CD4-positive, CD25-positive, alpha-beta regulatory T cell (primary cell): ENCODE measurements at regions not wholly inside any gene's neighbourhood (a gene's known extent, or its start where the extent isn't known, plus 50 kb on each side); places are given as distances from the start of the nearest gene placed in this dataset.

Source experiments
- ATAC-seq, 2 donors: fragments of 150-1000 bp; cut with Tn5 transposase; one replicate each; pipeline ENCODE4 v1.10.0; 2021; ENCODE audit warnings: low read depth in 2 of 2, moderate number of reproducible peaks in 2 of 2, moderate library complexity in 1 of 2
- DNase-seq, 3 donors: peaks; one replicate each; pipeline versions ENCODE4 v3.0.0 to v3.0.0-alpha.2; 2012 to 2022; ENCODE audit warnings: mixed read lengths in 1 of 3
- H3K27ac ChIP-seq: one replicate; pipeline ENCODE4 v1.7.0; 2013; ENCODE audit warnings: mild to moderate bottlenecking, low read length; ENCODE audit not compliant: insufficient read depth, poor library complexity, severe bottlenecking
- H3K27me3 ChIP-seq: one replicate; pipeline ENCODE4 v1.7.0; 2013; ENCODE audit warnings: low read length; ENCODE audit not compliant: control insufficient read depth, insufficient read depth
- H3K36me3 ChIP-seq: one replicate; pipeline ENCODE4 v1.7.0; 2013; ENCODE audit warnings: mild to moderate bottlenecking, low read length, moderate library complexity; ENCODE audit not compliant: control insufficient read depth, insufficient read depth
- H3K4me1 ChIP-seq: 2 replicates; pipeline ENCODE4 v1.7.0; 2013; ENCODE audit warnings: mild to moderate bottlenecking, low read length; ENCODE audit not compliant: insufficient read depth, control insufficient read depth, poor library complexity, severe bottlenecking
- H3K4me3 ChIP-seq: one replicate; pipeline ENCODE4 v1.7.0; 2013; ENCODE audit warnings: low read depth, mild to moderate bottlenecking, low read length, moderate library complexity
- H3K9me3 ChIP-seq, 2 experiments: 1 replicate in 1 of 2; 2 replicates in 1 of 2; pipeline ENCODE4 v1.7.0; 2013; ENCODE audit warnings: low read length in 2 of 2, mild to moderate bottlenecking in 1 of 2, moderate library complexity in 1 of 2; ENCODE audit not compliant: control insufficient read depth in 2 of 2
- H3K27ac Mint-ChIP-seq, 3 donors: one replicate each; pipeline ENCODE4 v1.8.0; 2020 to 2022; ENCODE audit warnings: mild to moderate bottlenecking in 3 of 3, mixed read lengths in 3 of 3, moderate library complexity in 2 of 3
- H3K27me3 Mint-ChIP-seq: one replicate; pipeline ENCODE4 v1.8.0; 2022; ENCODE audit warnings: mild to moderate bottlenecking, mixed read lengths
- H3K36me3 Mint-ChIP-seq: one replicate; pipeline ENCODE4 v1.8.0; 2020; ENCODE audit warnings: mixed read lengths
- H3K4me1 Mint-ChIP-seq, 4 donors: one replicate each; pipeline ENCODE4 v1.8.0; 2020 to 2022; ENCODE audit warnings: mixed read lengths in 4 of 4, mild to moderate bottlenecking in 1 of 4
- H3K4me3 Mint-ChIP-seq, 4 donors: one replicate each; pipeline ENCODE4 v1.8.0; 2020 to 2022; ENCODE audit warnings: mild to moderate bottlenecking in 4 of 4, mixed read lengths in 4 of 4, moderate library complexity in 3 of 4
- H3K9me3 Mint-ChIP-seq, 7 donors: one replicate each; pipeline ENCODE4 v1.8.0; 2020 to 2022; ENCODE audit warnings: mixed read lengths in 7 of 7, mild to moderate bottlenecking in 3 of 7, moderate library complexity in 2 of 7

DNA sequence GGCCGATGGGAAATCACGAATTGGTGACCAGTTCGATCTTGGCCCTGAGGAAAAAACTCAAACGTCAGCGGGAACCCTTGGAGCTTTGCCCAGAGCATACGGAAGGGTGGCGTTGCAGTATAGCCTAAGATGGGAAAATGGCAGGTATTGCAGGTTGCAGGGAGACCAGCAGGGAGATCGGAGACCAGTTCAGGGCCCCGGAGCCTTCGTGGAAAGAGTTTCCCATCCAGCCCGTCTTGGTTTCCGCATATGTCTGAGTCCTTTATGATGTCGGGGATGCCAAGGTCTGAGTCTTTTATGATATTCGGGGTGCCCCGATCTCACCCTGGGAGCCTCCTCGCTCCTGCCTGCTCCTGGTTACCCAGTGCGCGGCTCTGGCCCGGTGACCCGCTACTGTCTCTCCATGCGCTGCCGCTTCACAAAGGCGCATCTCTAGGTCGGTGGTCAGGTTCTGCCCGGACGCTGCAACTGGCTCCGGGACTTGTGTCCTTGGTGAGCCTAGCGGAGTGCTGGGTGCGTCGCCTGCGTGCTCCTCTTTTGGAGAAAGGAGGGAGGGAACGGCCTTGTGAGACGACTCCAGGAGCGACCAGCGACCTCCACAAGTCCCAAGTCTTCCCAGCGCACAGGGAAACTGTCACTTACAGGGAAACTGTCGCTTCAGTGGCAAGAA lies 94.2 kb downstream of the PRKAB2 start:
- Mint-ChIP-seq H3K4me1 (peaks cover 7 to 38% (median 15%) of the 10 kb centered on the region in 4 donors), H3K27me3 (peaks cover 91% of the 10 kb centered on the region), H3K9me3 (peaks cover 0 to 16% (median 2%) of the 10 kb centered on the region in 7 donors), H3K27ac (no peak overlapping the region), H3K4me3 (peak overlapping the region in 1 of 4 donors; percentile 8), H3K36me3 (no peaks in the 10 kb centered on the region)
- H3K36me3 ChIP-seq, result no peaks in the 10 kb centered on the region
- peaks cover 50% of the 10 kb centered on the region for H3K27me3 ChIP-seq
- peaks cover 13% of the 10 kb centered on the region for H3K4me1 ChIP-seq
- H3K4me3 ChIP-seq, result no peak overlapping the region
- DNase-seq (no peak), ATAC-seq (no peak)
- no peak overlapping the region for H3K27ac ChIP-seq
- peaks cover 0 to 5% of the 10 kb centered on the region in 2 experiments for H3K9me3 ChIP-seq

DNA sequence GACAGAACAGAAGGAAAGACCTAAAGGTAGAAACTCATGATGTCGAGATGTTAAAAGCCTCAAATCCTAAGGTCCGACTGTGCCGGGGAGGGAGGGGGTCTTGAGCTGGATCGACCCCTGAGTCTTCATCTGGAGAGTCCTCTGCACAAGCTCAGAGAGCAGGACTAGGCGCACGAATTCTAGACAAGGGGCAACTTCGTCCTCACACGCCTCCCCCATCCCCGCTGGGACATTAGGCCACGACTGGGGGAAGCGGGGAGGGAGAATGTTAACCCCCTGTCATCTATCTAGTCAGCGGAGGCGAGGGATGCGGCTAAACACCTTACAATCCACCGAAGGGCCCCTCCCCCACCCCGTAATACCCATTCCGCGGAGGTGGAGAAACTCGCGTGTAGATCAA lies 94.7 kb downstream of the PRKAB2 start:
- Mint-ChIP-seq H3K36me3 (no peaks in the 10 kb centered on the region), H3K9me3 (peaks cover 0 to 15% (median 2%) of the 10 kb centered on the region in 7 donors), H3K4me1 (peaks cover 8 to 42% (median 15%) of the 10 kb centered on the region in 4 donors), H3K27me3 (peaks cover 93% of the 10 kb centered on the region), H3K27ac (no peak overlapping the region), H3K4me3 (no peak overlapping the region)
- ATAC-seq (no peak), DNase-seq (no peak)
- H3K4me3 ChIP-seq, result no peak overlapping the region
- H3K9me3 ChIP-seq, result peaks cover 0 to 4% of the 10 kb centered on the region in 2 experiments
- peaks cover 46% of the 10 kb centered on the region for H3K27me3 ChIP-seq
- H3K27ac ChIP-seq, result no peak overlapping the region
- H3K36me3 ChIP-seq, result no peaks in the 10 kb centered on the region
- H3K4me1 ChIP-seq, result peaks cover 13% of the 10 kb centered on the region

DNA sequence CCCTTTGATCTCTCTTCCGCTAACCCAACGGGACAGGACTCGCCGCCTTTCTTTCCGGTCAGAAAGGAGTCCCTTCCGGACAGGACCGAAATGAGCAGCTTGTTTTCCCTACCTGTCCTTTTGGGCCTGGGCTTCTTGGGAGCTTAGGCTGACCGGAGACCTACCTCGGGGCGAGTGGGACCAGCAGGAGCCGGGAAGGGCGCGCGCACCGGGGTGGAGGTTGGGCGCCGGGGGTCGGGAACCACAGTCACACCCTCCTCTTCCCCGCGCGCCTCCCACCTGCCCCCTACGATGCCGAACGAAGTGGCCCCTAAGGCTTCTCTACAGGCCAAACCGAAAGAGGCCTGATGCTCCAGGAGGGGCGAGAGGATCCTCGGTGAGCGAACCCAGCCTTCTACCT lies 95.2 kb downstream of the PRKAB2 start:
- peaks cover 44% of the 10 kb centered on the region for H3K27me3 ChIP-seq

DNA sequence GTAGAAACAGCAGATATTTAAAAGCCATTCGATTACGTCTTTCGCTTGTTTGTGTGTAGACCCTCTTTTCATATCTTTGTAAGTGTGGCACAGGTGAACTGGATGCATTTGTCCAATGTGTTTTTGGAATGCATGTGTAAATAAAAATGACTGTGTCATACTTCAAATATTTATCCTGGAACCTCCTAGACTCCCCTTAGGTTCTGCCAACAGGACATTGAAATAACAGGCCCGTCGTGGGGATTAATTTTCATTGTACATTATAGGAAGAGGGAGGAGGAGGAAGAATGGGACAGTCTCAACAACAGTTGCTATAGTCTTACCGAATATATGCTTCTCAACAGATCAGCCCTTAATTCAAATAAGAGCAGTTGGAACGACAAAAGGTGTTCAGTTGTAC lies 95.8 kb downstream of the PRKAB2 start:
- H3K36me3 Mint-ChIP-seq, result no peaks in the 10 kb centered on the region
- ATAC-seq (no peak), DNase-seq (no peak)
- H3K27me3 ChIP-seq, result peaks cover 45% of the 10 kb centered on the region
- no peak overlapping the region for H3K27ac Mint-ChIP-seq
- H3K4me1 Mint-ChIP-seq, result peaks cover 5 to 46% (median 16%) of the 10 kb centered on the region in 4 donors
- H3K4me3 Mint-ChIP-seq, result peak overlapping the region in 1 of 4 donors; percentile 27
- no peak overlapping the region for H3K4me3 ChIP-seq
- H3K9me3 ChIP-seq, result no peaks in the 10 kb centered on the region
- peaks cover 92% of the 10 kb centered on the region for H3K27me3 Mint-ChIP-seq
- H3K27ac ChIP-seq, result no peak overlapping the region
- H3K4me1 ChIP-seq, result peaks cover 13% of the 10 kb centered on the region
- H3K9me3 Mint-ChIP-seq, result peaks cover 0 to 14% (median 2%) of the 10 kb centered on the region in 7 donors
- no peaks in the 10 kb centered on the region for H3K36me3 ChIP-seq

More for the DNA sequence above, 95.2 kb downstream of the PRKAB2 start:
- no peaks in the 10 kb centered on the region for H3K9me3 ChIP-seq
- Mint-ChIP-seq H3K9me3 (peaks cover 0 to 14% (median 2%) of the 10 kb centered on the region in 7 donors), H3K4me1 (peaks cover 5 to 45% (median 16%) of the 10 kb centered on the region in 4 donors), H3K27ac (no peak overlapping the region), H3K27me3 (peaks cover 93% of the 10 kb centered on the region), H3K36me3 (no peaks in the 10 kb centered on the region), H3K4me3 (peak overlapping the region in 1 of 4 donors; percentile 27)
- ATAC-seq (no peak), DNase-seq (no peak)
- H3K4me1 ChIP-seq, result peaks cover 13% of the 10 kb centered on the region
- H3K36me3 ChIP-seq, result no peaks in the 10 kb centered on the region
- H3K4me3 ChIP-seq, result no peak overlapping the region
- H3K27ac ChIP-seq, result no peak overlapping the region

DNA sequence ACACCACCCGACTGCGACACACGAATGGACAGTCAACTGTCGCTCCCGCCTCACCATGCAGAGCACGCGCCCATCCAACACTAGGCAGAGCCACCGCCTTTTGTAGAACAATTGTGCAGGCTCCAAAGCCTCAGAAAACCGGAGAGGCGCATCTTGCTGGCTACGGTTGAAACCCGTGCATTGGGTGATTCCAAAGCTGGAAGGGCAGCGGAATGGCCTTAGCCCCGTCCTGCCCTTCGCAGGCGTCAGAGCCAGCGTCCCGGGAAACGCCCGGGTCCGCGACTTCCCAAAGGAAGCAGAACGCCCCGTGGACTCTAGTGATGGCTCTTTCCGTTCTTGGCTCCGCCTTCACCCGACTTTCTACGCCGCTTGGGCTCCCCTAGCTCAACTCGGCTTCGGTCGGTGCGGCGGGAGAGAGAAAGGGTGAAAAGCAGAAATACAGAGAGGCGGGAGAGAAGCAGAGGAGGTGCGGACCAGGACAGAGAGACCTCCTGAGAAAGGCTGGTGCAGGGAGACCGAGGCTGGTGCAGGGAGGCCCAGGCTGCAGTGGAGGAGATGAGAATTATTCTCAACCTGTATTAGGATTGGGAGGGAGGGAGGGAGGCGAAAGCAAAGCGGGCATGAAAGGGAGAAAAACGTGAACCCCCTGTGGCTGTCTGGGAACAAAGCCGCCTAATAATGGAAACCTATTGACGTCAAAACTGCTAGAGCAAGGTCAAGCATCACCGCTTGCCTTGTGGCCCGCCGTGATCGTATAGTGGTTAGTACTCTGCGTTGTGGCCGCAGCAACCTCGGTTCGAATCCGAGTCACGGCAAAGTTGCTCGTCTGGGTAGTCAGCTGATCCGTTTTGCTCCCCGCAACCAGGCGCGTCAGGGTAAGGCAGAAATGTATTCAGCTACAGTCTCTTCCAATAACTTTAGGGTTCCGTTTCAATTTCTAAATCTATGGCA lies 99.5 kb downstream of the PRKAB2 start:
- no peak overlapping the region for H3K27ac ChIP-seq
- H3K9me3 ChIP-seq, result no peaks in the 10 kb centered on the region
- H3K27me3 ChIP-seq, result peaks cover 38% of the 10 kb centered on the region
- ATAC-seq (no peak), DNase-seq (no peak)
- no peaks in the 10 kb centered on the region for H3K36me3 ChIP-seq
- Mint-ChIP-seq H3K36me3 (no peaks in the 10 kb centered on the region), H3K9me3 (peaks cover 0 to 20% (median 2%) of the 10 kb centered on the region in 7 donors), H3K27ac (peak overlapping the region in 1 of 3 donors; percentile 69), H3K4me3 (peak overlapping the region in 2 of 4 donors; percentile 67 to 84), H3K4me1 (peaks cover 0 to 18% (median 6%) of the 10 kb centered on the region in 4 donors), H3K27me3 (peaks cover 68% of the 10 kb centered on the region)
- H3K4me1 ChIP-seq, result no peaks in the 10 kb centered on the region
- H3K4me3 ChIP-seq, result no peak overlapping the region

DNA sequence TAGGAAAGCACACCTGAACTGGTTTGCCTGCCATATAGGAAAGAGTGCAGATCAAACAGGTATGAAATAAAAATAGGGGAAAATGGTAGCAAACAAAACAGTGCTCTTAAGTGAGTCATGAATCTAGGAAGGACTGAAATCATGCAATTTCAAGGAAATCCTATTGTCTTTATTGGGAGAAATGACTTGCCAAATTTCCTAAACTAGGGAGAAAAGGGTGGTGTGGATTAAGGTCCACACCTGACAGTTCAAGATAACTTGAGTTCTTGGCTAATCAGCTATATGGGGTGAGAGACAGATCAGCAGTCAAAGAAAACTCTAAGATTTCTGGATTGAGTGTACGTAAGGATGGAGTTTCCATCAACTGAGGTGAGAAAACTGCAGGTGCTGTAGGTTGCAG lies 101.1 kb downstream of the PRKAB2 start:
- Histone ChIP-seq H3K27me3 (peaks cover 30% of the 10 kb centered on the region), H3K4me1 (no peaks in the 10 kb centered on the region), H3K27ac (no peak overlapping the region), H3K4me3 (no peak overlapping the region), H3K36me3 (no peaks in the 10 kb centered on the region), H3K9me3 (no peaks in the 10 kb centered on the region)
- DNase-seq (no peak), ATAC-seq (no peak)
- H3K27ac Mint-ChIP-seq, result no peak overlapping the region
- no peak overlapping the region for H3K4me3 Mint-ChIP-seq
- H3K4me1 Mint-ChIP-seq, result peaks cover 0 to 15% (median 5%) of the 10 kb centered on the region in 4 donors
- peaks cover 54% of the 10 kb centered on the region for H3K27me3 Mint-ChIP-seq
- no peaks in the 10 kb centered on the region for H3K36me3 Mint-ChIP-seq
- H3K9me3 Mint-ChIP-seq, result peaks cover 0 to 16% (median 2%) of the 10 kb centered on the region in 7 donors

DNA sequence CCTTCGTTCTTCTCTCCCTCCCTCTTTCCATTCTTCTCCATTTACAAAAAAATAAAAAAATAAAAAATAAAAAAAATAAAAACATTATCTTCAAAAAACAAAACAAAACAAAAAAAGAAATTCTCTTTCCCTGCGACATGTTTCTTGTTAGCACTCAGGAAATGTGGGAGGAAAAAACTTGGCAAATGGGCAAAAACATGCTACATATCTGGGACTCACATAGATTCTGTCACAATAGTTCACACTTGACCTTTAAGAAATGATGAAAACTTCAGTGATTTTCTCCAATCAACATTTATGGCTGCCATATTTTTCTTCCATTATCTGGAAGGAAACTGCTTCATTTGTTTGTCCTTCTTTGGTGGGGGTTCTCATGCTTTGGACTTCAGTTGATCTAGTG lies 109.3 kb downstream of the PRKAB2 start:
- H3K9me3 Mint-ChIP-seq, result peaks cover 0 to 8% (median 2%) of the 10 kb centered on the region in 7 donors
- H3K27me3 Mint-ChIP-seq, result peaks cover 18% of the 10 kb centered on the region
- no peak overlapping the region for H3K4me3 ChIP-seq
- H3K4me3 Mint-ChIP-seq, result no peak overlapping the region
- no peaks in the 10 kb centered on the region for H3K36me3 ChIP-seq
- ATAC-seq, result no peak
- H3K27ac ChIP-seq, result no peak overlapping the region
- no peaks in the 10 kb centered on the region for H3K9me3 ChIP-seq
- no peaks in the 10 kb centered on the region for H3K36me3 Mint-ChIP-seq
- H3K4me1 Mint-ChIP-seq, result no peaks in the 10 kb centered on the region
- no peak overlapping the region for H3K27ac Mint-ChIP-seq
- no peaks in the 10 kb centered on the region for H3K4me1 ChIP-seq
- no peaks in the 10 kb centered on the region for H3K27me3 ChIP-seq
- DNase-seq, result no peak
